GM23248 (cell line): ENCODE measurements at regions not wholly inside any gene's neighbourhood (a gene's known extent, or its start where the extent isn't known, plus 50 kb on each side); places are given as distances from the start of the nearest gene placed in this dataset.

Experiments
- DNase-seq: peaks from one replicate; pipeline ENCODE4 v3.0.0-alpha.2; 2015
- H2AFZ ChIP-seq: fragments of 200-600 bp; sonication (generic); 2 replicates; pipeline ENCODE4 v1.6.1; 2016; ENCODE audit warnings: antibody characterized with exemption
- H3F3A ChIP-seq: fragments of 200-600 bp; sonication (generic); 2 replicates; pipeline ENCODE4 v1.6.1; 2016; ENCODE audit warnings: mild to moderate bottlenecking, antibody characterized with exemption, mixed run types; ENCODE audit not compliant: insufficient read depth
- H3K27ac ChIP-seq: fragments of 200-600 bp; sonication (generic); 2 replicates; pipeline ENCODE4 v1.5.1; 2016; ENCODE audit warnings: mild to moderate bottlenecking
- H3K27me3 ChIP-seq: fragments of 200-600 bp; sonication (generic); replicated peaks from 2 replicates; pipeline ENCODE4 v1.6.1; 2016; ENCODE audit warnings: mild to moderate bottlenecking; ENCODE audit not compliant: insufficient read depth
- H3K36me3 ChIP-seq: fragments of 200-600 bp; sonication (generic); 2 replicates; pipeline ENCODE4 v1.6.1; 2016; ENCODE audit warnings: low read depth, mild to moderate bottlenecking
- H3K4me1 ChIP-seq: fragments of 200-600 bp; sonication (generic); 2 replicates; pipeline ENCODE4 v1.6.1; 2016; ENCODE audit warnings: mild to moderate bottlenecking; ENCODE audit not compliant: insufficient read depth
- H3K4me2 ChIP-seq: fragments of 200-600 bp; sonication (generic); one replicate; pipeline ENCODE4 v1.6.1; 2016; ENCODE audit warnings: mild to moderate bottlenecking; ENCODE audit not compliant: unreplicated experiment
- H3K4me3 ChIP-seq: fragments of 200-600 bp; sonication (generic); 2 replicates; pipeline ENCODE4 v1.5.1; 2016; ENCODE audit warnings: mild to moderate bottlenecking
- H3K79me2 ChIP-seq: fragments of 200-600 bp; sonication (generic); 2 replicates; pipeline ENCODE4 v1.6.1; 2016; ENCODE audit warnings: mild to moderate bottlenecking; ENCODE audit not compliant: insufficient read depth
- H3K9ac ChIP-seq: fragments of 200-600 bp; sonication (generic); 2 replicates; pipeline ENCODE4 v1.6.1; 2016; ENCODE audit warnings: mild to moderate bottlenecking
- H3K9me2 ChIP-seq: fragments of 200-600 bp; sonication (generic); 2 replicates; pipeline ENCODE4 v1.6.1; 2016; ENCODE audit warnings: mixed run types, mild to moderate bottlenecking, moderate library complexity; ENCODE audit not compliant: insufficient read depth
- H3K9me3 ChIP-seq: fragments of 200-600 bp; sonication (generic); one replicate; pipeline ENCODE4 v1.6.1; 2017; ENCODE audit warnings: low read depth
- H4K20me1 ChIP-seq: fragments of 200-600 bp; sonication (generic); 2 replicates; pipeline ENCODE4 v1.6.0; 2016; ENCODE audit not compliant: insufficient read depth
- EZH2 ChIP-seq: fragments of 200-600 bp; sonication (generic); IDR thresholded peaks from 2 replicates; pipeline ENCODE4 v1.6.1; 2018; ENCODE audit warnings: antibody characterized with exemption, mild to moderate bottlenecking; ENCODE audit not compliant: insufficient read depth, poor library complexity, severe bottlenecking
- EZH2phosphoT487 ChIP-seq: fragments of 200-600 bp; sonication (generic); IDR thresholded peaks from 2 replicates; pipeline ENCODE4 v1.6.1; 2018; ENCODE audit warnings: antibody characterized with exemption, moderate library complexity, mild to moderate bottlenecking, low read depth; ENCODE audit not compliant: insufficient read depth
- WGBS, 2 experiments: methylation state at CpG; one replicate each; pipeline ENCODE4 v1.1.6; 2015 to 2017; ENCODE audit warnings: low lambda C conversion rate in 2 of 2, low coverage in 1 of 2; ENCODE audit errors: missing lambda C conversion rate in 2 of 2; 5-methylcytosine and 5-hydroxymethylcytosine counted together
- in situ Hi-C: fragments of 300-500 bp; cut with MboI; formaldehyde crosslinking; loops from 2 replicates; pipeline ENCODE4 v1.15.0; 2020

DNA sequence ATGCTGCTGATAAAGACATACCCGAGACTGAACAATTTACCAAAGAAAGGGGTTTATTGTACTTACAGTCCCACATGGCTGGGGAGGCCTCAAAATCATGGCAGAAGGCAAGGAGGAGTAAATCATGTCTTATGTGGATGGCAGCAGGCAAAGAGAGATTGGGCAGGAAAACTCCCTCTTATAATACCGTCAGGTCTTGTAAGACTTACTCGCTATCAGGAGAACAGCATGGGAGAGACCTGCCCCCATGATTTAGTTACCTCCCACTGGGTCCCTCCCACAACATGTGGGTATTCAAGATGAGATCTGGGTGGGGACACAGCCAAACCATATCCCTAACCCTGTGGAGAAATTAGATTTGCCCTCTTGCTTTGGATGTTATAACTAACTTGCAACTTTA is 1068.0 kb upstream of the ZEB2 start:
- H3K79me2 ChIP-seq: no peaks in the 10 kb centered on the region
- no peaks in the 10 kb centered on the region for H4K20me1 ChIP-seq
- H3K4me1 ChIP-seq: peaks cover 21% of the 10 kb centered on the region
- in situ Hi-C loops: no loop called here
- no peaks in the 10 kb centered on the region for H3K36me3 ChIP-seq
- no peak overlapping the region for H3K4me2 ChIP-seq
- peaks cover 19% of the 10 kb centered on the region for H3F3A ChIP-seq
- DNase-seq: no peak
- 90 to 92% methylated on average over 3 of the region's 3 CpGs for WGBS, 2 experiments
- H3K9me2 ChIP-seq: no peaks in the 10 kb centered on the region
- no peaks in the 10 kb centered on the region for H3K27me3 ChIP-seq
- H2AFZ ChIP-seq: no peak overlapping the region
- H3K9me3 ChIP-seq: no peaks in the 10 kb centered on the region
- no peak overlapping the region for H3K4me3 ChIP-seq
- no peak overlapping the region for H3K9ac ChIP-seq
- TF ChIP-seq EZH2: no peak
- no peak for TF ChIP-seq EZH2phosphoT487
- no peak overlapping the region for H3K27ac ChIP-seq

GRCh38 chr2:145584353-145584752 is 1064.4 kb upstream of the ZEB2 start:
- Histone ChIP-seq H2AFZ (no peak overlapping the region), H3K27me3 (no peaks in the 10 kb centered on the region), H4K20me1 (no peaks in the 10 kb centered on the region), H3K4me1 (no peaks in the 10 kb centered on the region), H3K9me3 (no peaks in the 10 kb centered on the region), H3K36me3 (no peaks in the 10 kb centered on the region), H3K4me3 (no peak overlapping the region), H3K27ac (no peak overlapping the region), H3K9me2 (no peaks in the 10 kb centered on the region), H3F3A (no peaks in the 10 kb centered on the region), H3K79me2 (no peaks in the 10 kb centered on the region), H3K9ac (no peak overlapping the region), H3K4me2 (no peak overlapping the region)
- WGBS, 2 experiments: 37 to 55% methylated on average over 1 of the region's 1 CpG
- DNase-seq: no peak
- TF ChIP-seq EZH2 (no peak), EZH2phosphoT487 (no peak)
- in situ Hi-C loops: no loop called here

- no peak overlapping the region for H3K4me3 ChIP-seq
- no peak overlapping the region for H2AFZ ChIP-seq
- 79 to 81% methylated on average over 5 of the region's 5 CpGs for WGBS, 2 experiments
- H4K20me1 ChIP-seq: no peaks in the 10 kb centered on the region
- no peaks in the 10 kb centered on the region for H3K4me1 ChIP-seq
- H3K36me3 ChIP-seq: no peaks in the 10 kb centered on the region
- H3K9me2 ChIP-seq: no peaks in the 10 kb centered on the region
- no peaks in the 10 kb centered on the region for H3K27me3 ChIP-seq
- no peaks in the 10 kb centered on the region for H3K9me3 ChIP-seq
- TF ChIP-seq EZH2phosphoT487: no peak
- TF ChIP-seq EZH2: no peak
- H3F3A ChIP-seq: no peaks in the 10 kb centered on the region
- no peak for DNase-seq
- no peak overlapping the region for H3K4me2 ChIP-seq
- no peak overlapping the region for H3K27ac ChIP-seq
- no peaks in the 10 kb centered on the region for H3K79me2 ChIP-seq
- in situ Hi-C loops: no loop called here
- H3K9ac ChIP-seq: no peak overlapping the region
These were observed 1053.7 kb upstream of the ZEB2 start for GRCh38 chr2:145573608-145574007.

DNA sequence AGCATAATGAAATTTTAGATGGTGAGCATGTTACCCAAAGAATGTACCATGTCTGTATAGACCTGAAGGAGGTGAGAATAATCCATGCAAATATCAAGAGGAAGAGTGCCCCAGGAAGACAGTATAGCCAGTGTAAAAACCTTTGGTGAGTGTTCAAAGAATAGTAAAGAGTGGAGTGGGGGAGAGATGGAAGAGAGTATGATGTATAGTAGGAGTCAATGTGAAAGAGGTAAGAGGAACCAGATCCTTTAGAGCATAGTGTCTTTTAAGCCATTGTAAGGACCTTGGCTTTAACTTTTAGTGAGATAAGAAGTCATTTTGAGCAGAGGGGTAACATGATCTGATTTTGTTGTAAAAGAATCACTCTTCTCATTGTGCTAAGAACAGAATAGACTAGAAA is 1052.3 kb upstream of the ZEB2 start:
- Histone ChIP-seq H3K36me3 (no peaks in the 10 kb centered on the region), H3K27ac (no peak overlapping the region), H3K4me1 (no peaks in the 10 kb centered on the region), H3F3A (no peaks in the 10 kb centered on the region), H3K79me2 (no peaks in the 10 kb centered on the region), H3K4me3 (no peak overlapping the region), H3K4me2 (no peak overlapping the region), H3K9ac (no peak overlapping the region), H2AFZ (no peak overlapping the region), H3K27me3 (no peaks in the 10 kb centered on the region), H3K9me2 (no peaks in the 10 kb centered on the region), H4K20me1 (no peaks in the 10 kb centered on the region), H3K9me3 (no peaks in the 10 kb centered on the region)
- in situ Hi-C loops: no loop called here
- DNase-seq: no peak
- TF ChIP-seq EZH2: no peak
- no peak for TF ChIP-seq EZH2phosphoT487

- H3K27ac ChIP-seq: no peak overlapping the region
- H2AFZ ChIP-seq: no peak overlapping the region
- H3K27me3 ChIP-seq: no peaks in the 10 kb centered on the region
- peak; percentile 63 for DNase-seq
- no peaks in the 10 kb centered on the region for H3K4me1 ChIP-seq
- WGBS, 2 experiments: 17 to 30% methylated on average over 2 of the region's 2 CpGs
- H3K36me3 ChIP-seq: no peaks in the 10 kb centered on the region
- no peaks in the 10 kb centered on the region for H3K79me2 ChIP-seq
- no peaks in the 10 kb centered on the region for H3K9me3 ChIP-seq
- in situ Hi-C loops: no loop called here
- H4K20me1 ChIP-seq: no peaks in the 10 kb centered on the region
- no peaks in the 10 kb centered on the region for H3F3A ChIP-seq
- TF ChIP-seq EZH2: no peak
- no peak for TF ChIP-seq EZH2phosphoT487
- H3K9ac ChIP-seq: no peak overlapping the region
- no peaks in the 10 kb centered on the region for H3K9me2 ChIP-seq
- no peak overlapping the region for H3K4me2 ChIP-seq
- H3K4me3 ChIP-seq: no peak overlapping the region
These were observed 1049.2 kb upstream of the ZEB2 start for GRCh38 chr2:145569108-145569507.
